Liver (tissue), 3 donors: ENCODE measurements at regions not wholly inside any gene's neighbourhood (a gene's known extent, or its start where the extent isn't known, plus 50 kb on each side); places are given as distances from the start of the nearest gene placed in this dataset.

ENCODE experiments used
- RAD21 ChIP-seq, 2 donors: IDR thresholded peaks; 2 replicates each; pipeline ENCODE4 v1.6.1; 2016; ENCODE audit warnings: antibody characterized with exemption in 2 of 2, mild to moderate bottlenecking in 2 of 2
- SP1 ChIP-seq: IDR thresholded peaks from 2 replicates; pipeline ENCODE4 v1.6.1; 2018; ENCODE audit warnings: antibody characterized with exemption, mild to moderate bottlenecking
- TAF1 ChIP-seq: conservative IDR thresholded peaks from 2 replicates; pipeline ENCODE4 v1.6.1; 2016; ENCODE audit warnings: antibody characterized with exemption, mild to moderate bottlenecking
- YY1 ChIP-seq: IDR thresholded peaks from 2 replicates; pipeline ENCODE4 v1.6.1; 2016; ENCODE audit warnings: antibody characterized with exemption, mild to moderate bottlenecking
- TF ChIP-seq, protein P1 (sequence below): fragments of 150-350 bp; IDR thresholded peaks from 2 replicates; pipeline ENCODE4 v1.5.1; 2017; ENCODE audit warnings: improper control_type of control experiment, low read depth, low read length; ENCODE audit not compliant: missing input control
- TF ChIP-seq, protein P2 (sequence below): IDR thresholded peaks from 2 replicates; pipeline ENCODE4 v1.6.1; 2016; ENCODE audit warnings: antibody characterized with exemption
- TF ChIP-seq, protein P3 (sequence below): IDR thresholded peaks from 2 replicates; pipeline ENCODE4 v1.6.1; 2016; ENCODE audit warnings: antibody characterized with exemption
- TF ChIP-seq, protein P4 (sequence below): IDR thresholded peaks from 2 replicates; pipeline ENCODE4 v1.6.1; 2016; ENCODE audit warnings: antibody characterized with exemption, mild to moderate bottlenecking
- donor health status: healthy.
- donor health status: healthy.

DNA sequence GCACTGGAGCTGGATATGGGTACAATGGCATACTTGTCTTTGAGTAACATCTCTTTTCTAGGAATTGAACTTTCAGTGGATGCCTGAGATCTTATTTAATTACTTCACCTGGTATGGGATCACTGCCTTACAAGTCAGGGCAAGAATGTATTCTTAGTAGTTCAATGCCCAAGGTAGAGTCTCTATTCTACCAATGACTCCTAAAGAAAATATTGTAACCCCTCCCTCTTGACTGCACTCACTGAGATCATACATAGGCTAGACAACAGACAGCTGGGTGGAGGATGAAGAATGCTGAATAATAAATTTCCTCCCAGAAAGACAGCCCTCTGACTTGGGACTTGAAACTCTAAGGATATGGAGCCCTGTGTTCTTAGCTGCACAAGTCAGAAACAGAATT lies 1216.3 kb upstream of the ACO1 start:
- TF ChIP-seq, protein P1, sequence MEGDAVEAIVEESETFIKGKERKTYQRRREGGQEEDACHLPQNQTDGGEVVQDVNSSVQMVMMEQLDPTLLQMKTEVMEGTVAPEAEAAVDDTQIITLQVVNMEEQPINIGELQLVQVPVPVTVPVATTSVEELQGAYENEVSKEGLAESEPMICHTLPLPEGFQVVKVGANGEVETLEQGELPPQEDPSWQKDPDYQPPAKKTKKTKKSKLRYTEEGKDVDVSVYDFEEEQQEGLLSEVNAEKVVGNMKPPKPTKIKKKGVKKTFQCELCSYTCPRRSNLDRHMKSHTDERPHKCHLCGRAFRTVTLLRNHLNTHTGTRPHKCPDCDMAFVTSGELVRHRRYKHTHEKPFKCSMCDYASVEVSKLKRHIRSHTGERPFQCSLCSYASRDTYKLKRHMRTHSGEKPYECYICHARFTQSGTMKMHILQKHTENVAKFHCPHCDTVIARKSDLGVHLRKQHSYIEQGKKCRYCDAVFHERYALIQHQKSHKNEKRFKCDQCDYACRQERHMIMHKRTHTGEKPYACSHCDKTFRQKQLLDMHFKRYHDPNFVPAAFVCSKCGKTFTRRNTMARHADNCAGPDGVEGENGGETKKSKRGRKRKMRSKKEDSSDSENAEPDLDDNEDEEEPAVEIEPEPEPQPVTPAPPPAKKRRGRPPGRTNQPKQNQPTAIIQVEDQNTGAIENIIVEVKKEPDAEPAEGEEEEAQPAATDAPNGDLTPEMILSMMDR = no peak
- TF ChIP-seq, protein P2, sequence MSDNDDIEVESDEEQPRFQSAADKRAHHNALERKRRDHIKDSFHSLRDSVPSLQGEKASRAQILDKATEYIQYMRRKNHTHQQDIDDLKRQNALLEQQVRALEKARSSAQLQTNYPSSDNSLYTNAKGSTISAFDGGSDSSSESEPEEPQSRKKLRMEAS = no peak
- TF ChIP-seq, protein P3, sequence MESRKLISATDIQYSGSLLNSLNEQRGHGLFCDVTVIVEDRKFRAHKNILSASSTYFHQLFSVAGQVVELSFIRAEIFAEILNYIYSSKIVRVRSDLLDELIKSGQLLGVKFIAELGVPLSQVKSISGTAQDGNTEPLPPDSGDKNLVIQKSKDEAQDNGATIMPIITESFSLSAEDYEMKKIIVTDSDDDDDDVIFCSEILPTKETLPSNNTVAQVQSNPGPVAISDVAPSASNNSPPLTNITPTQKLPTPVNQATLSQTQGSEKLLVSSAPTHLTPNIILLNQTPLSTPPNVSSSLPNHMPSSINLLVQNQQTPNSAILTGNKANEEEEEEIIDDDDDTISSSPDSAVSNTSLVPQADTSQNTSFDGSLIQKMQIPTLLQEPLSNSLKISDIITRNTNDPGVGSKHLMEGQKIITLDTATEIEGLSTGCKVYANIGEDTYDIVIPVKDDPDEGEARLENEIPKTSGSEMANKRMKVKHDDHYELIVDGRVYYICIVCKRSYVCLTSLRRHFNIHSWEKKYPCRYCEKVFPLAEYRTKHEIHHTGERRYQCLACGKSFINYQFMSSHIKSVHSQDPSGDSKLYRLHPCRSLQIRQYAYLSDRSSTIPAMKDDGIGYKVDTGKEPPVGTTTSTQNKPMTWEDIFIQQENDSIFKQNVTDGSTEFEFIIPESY = no peak
- TF ChIP-seq RAD21 (IDR thresholded peaks at IDR 0.05) (no peak), SP1 (no peak), YY1 (no peak), TAF1 (no peak)
- TF ChIP-seq, protein P4, sequence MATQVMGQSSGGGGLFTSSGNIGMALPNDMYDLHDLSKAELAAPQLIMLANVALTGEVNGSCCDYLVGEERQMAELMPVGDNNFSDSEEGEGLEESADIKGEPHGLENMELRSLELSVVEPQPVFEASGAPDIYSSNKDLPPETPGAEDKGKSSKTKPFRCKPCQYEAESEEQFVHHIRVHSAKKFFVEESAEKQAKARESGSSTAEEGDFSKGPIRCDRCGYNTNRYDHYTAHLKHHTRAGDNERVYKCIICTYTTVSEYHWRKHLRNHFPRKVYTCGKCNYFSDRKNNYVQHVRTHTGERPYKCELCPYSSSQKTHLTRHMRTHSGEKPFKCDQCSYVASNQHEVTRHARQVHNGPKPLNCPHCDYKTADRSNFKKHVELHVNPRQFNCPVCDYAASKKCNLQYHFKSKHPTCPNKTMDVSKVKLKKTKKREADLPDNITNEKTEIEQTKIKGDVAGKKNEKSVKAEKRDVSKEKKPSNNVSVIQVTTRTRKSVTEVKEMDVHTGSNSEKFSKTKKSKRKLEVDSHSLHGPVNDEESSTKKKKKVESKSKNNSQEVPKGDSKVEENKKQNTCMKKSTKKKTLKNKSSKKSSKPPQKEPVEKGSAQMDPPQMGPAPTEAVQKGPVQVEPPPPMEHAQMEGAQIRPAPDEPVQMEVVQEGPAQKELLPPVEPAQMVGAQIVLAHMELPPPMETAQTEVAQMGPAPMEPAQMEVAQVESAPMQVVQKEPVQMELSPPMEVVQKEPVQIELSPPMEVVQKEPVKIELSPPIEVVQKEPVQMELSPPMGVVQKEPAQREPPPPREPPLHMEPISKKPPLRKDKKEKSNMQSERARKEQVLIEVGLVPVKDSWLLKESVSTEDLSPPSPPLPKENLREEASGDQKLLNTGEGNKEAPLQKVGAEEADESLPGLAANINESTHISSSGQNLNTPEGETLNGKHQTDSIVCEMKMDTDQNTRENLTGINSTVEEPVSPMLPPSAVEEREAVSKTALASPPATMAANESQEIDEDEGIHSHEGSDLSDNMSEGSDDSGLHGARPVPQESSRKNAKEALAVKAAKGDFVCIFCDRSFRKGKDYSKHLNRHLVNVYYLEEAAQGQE = no peak
